ENCODE measurements at regions not wholly inside any gene's neighbourhood (a gene's known extent, or its start where the extent isn't known, plus 50 kb on each side); places are given as distances from the start of the nearest gene placed in this dataset.

- H3K27me3 Mint-ChIP-seq (ENCODE audit: low read depth), result no peaks in the 10 kb centered on the region
- H3K4me3 Mint-ChIP-seq, result no peak overlapping the region
- TF ChIP-seq CTCF (conservative IDR thresholded peaks at IDR 0.05), result no peak
- H3K27ac Mint-ChIP-seq (ENCODE audit: unreplicated experiment), result no peak overlapping the region
- peaks cover 6% of the 10 kb centered on the region for H3K36me3 Mint-ChIP-seq (ENCODE audit: low read depth)
- H3K4me1 Mint-ChIP-seq, result no peaks in the 10 kb centered on the region
- no peak for DNase-seq (ENCODE audit: low read depth, low spot score)
- H3K9me3 Mint-ChIP-seq, result peaks cover 10% of the 10 kb centered on the region
These were observed 94.4 kb upstream of the PRLR start for GRCh38 chr5:35324679-35325078.

GRCh38 chr5:35324201-35324600, 93.9 kb upstream of the PRLR start:
- no peak overlapping the region for H3K27ac Mint-ChIP-seq (ENCODE audit: unreplicated experiment)
- H3K27me3 Mint-ChIP-seq (ENCODE audit: low read depth), result no peaks in the 10 kb centered on the region
- H3K4me3 Mint-ChIP-seq, result no peak overlapping the region
- no peak for DNase-seq (ENCODE audit: low read depth, low spot score)
- H3K36me3 Mint-ChIP-seq (ENCODE audit: low read depth), result peaks cover 6% of the 10 kb centered on the region
- TF ChIP-seq CTCF (conservative IDR thresholded peaks at IDR 0.05), result no peak
- peaks cover 10% of the 10 kb centered on the region for H3K9me3 Mint-ChIP-seq
- H3K4me1 Mint-ChIP-seq, result no peaks in the 10 kb centered on the region

- Mint-ChIP-seq H3K9me3 (no peaks in the 10 kb centered on the region), H3K4me3 (no peak overlapping the region), H3K27me3 (ENCODE audit: low read depth) (no peaks in the 10 kb centered on the region), H3K4me1 (no peaks in the 10 kb centered on the region), H3K27ac (ENCODE audit: unreplicated experiment) (no peak overlapping the region), H3K36me3 (ENCODE audit: low read depth) (no peaks in the 10 kb centered on the region)
- TF ChIP-seq CTCF (conservative IDR thresholded peaks at IDR 0.05), result no peak
- no peak for DNase-seq (ENCODE audit: low read depth, low spot score)
These were observed 89.7 kb upstream of the PRLR start for GRCh38 chr5:35320029-35320428.

GRCh38 chr5:35319333-35320002, 89.2 kb upstream of the PRLR start:
- TF ChIP-seq CTCF (conservative IDR thresholded peaks at IDR 0.05), result no peak
- no peak overlapping the region for H3K4me3 Mint-ChIP-seq
- H3K36me3 Mint-ChIP-seq (ENCODE audit: low read depth), result no peaks in the 10 kb centered on the region
- no peaks in the 10 kb centered on the region for H3K27me3 Mint-ChIP-seq (ENCODE audit: low read depth)
- H3K9me3 Mint-ChIP-seq, result no peaks in the 10 kb centered on the region
- DNase-seq (ENCODE audit: low read depth, low spot score), result no peak
- no peaks in the 10 kb centered on the region for H3K4me1 Mint-ChIP-seq
- H3K27ac Mint-ChIP-seq (ENCODE audit: unreplicated experiment), result no peak overlapping the region

GRCh38 chr5:35317586-35317985, 87.3 kb upstream of the PRLR start:
- Mint-ChIP-seq H3K27ac (ENCODE audit: unreplicated experiment) (no peak overlapping the region), H3K27me3 (ENCODE audit: low read depth) (no peaks in the 10 kb centered on the region), H3K4me3 (no peak overlapping the region), H3K36me3 (ENCODE audit: low read depth) (no peaks in the 10 kb centered on the region), H3K9me3 (no peaks in the 10 kb centered on the region), H3K4me1 (no peaks in the 10 kb centered on the region)
- no peak for DNase-seq (ENCODE audit: low read depth, low spot score)
- TF ChIP-seq CTCF (conservative IDR thresholded peaks at IDR 0.05), result no peak
